ENCODE measurements at regions not wholly inside any gene's neighbourhood (a gene's known extent, or its start where the extent isn't known, plus 50 kb on each side); places are given as distances from the start of the nearest gene placed in this dataset.

GRCh38 chr4:13036841-13037240 is 447.3 kb downstream of the RAB28 start:
- no peaks in the 10 kb centered on the region for H4K20me1 ChIP-seq (ENCODE audit: insufficient read depth)
- H3F3A ChIP-seq (ENCODE audit: insufficient read depth, low read length, poor library complexity, severe bottlenecking), result no peaks in the 10 kb centered on the region
- no peaks in the 10 kb centered on the region for H3K36me3 ChIP-seq (ENCODE audit: insufficient read depth, low read length)
- H3K9me3 ChIP-seq (ENCODE audit: low read length), result no peaks in the 10 kb centered on the region
- H2AFZ ChIP-seq (ENCODE audit: low read depth, low read length), result no peak overlapping the region
- H3K4me2 ChIP-seq (ENCODE audit: low read length), result no peak overlapping the region
- H3K79me2 ChIP-seq (replicated peaks; ENCODE audit: insufficient read depth, low read length), result no peaks in the 10 kb centered on the region
- TF ChIP-seq RAD21 (conservative IDR thresholded peaks at IDR 0.05), result no peak
- H3K9ac ChIP-seq (ENCODE audit: low read length), result no peak overlapping the region
- no peaks in the 10 kb centered on the region for H3K9me2 ChIP-seq (ENCODE audit: insufficient read depth, low read length)
- H3K27ac ChIP-seq (ENCODE audit: low read length), result no peak overlapping the region
- H3K27me3 ChIP-seq (ENCODE audit: insufficient read depth, low read depth, low read length), result no peaks in the 10 kb centered on the region
- H3K4me3 ChIP-seq (ENCODE audit: low read length), result no peak overlapping the region

GRCh38 chr4:13032936-13033335 is 451.2 kb downstream of the RAB28 start:
- Histone ChIP-seq H3K4me3 (ENCODE audit: low read length) (no peak overlapping the region), H3K27ac (ENCODE audit: low read length) (no peak overlapping the region), H3K4me2 (ENCODE audit: low read length) (no peak overlapping the region), H3K36me3 (ENCODE audit: insufficient read depth, low read length) (no peaks in the 10 kb centered on the region), H3K9ac (ENCODE audit: low read length) (no peak overlapping the region), H3K9me3 (ENCODE audit: low read length) (no peaks in the 10 kb centered on the region), H4K20me1 (ENCODE audit: insufficient read depth) (no peaks in the 10 kb centered on the region), H2AFZ (ENCODE audit: low read depth, low read length) (no peak overlapping the region), H3F3A (ENCODE audit: insufficient read depth, low read length, poor library complexity, severe bottlenecking) (no peaks in the 10 kb centered on the region), H3K27me3 (ENCODE audit: insufficient read depth, low read depth, low read length) (no peaks in the 10 kb centered on the region), H3K79me2 (replicated peaks; ENCODE audit: insufficient read depth, low read length) (no peaks in the 10 kb centered on the region), H3K9me2 (ENCODE audit: insufficient read depth, low read length) (no peaks in the 10 kb centered on the region)
- TF ChIP-seq REST (IDR thresholded peaks at IDR 0.05; ENCODE audit: borderline replicate concordance) (no peak), TAF1 (IDR thresholded peaks at IDR 0.05; ENCODE audit: low read depth) (no peak), EZH2 (IDR thresholded peaks at IDR 0.05; ENCODE audit: borderline replicate concordance, insufficient read depth, low read length, poor library complexity, severe bottlenecking) (no peak), POLR2AphosphoS5 (IDR thresholded peaks at IDR 0.05) (no peak), CTCF (IDR thresholded peaks at IDR 0.05; ENCODE audit: poor library complexity, severe bottlenecking) (no peak), MXI1 (conservative IDR thresholded peaks at IDR 0.05; ENCODE audit: poor library complexity, severe bottlenecking) (no peak), RAD21 (conservative IDR thresholded peaks at IDR 0.05) (no peak), SMC3 (conservative IDR thresholded peaks at IDR 0.05; ENCODE audit: poor library complexity) (no peak), EP300 (conservative IDR thresholded peaks at IDR 0.05; ENCODE audit: poor library complexity, severe bottlenecking) (no peak)
